ENCODE measurements at regions not wholly inside any gene's neighbourhood (a gene's known extent, or its start where the extent isn't known, plus 50 kb on each side); places are given as distances from the start of the nearest gene placed in this dataset.

DNA sequence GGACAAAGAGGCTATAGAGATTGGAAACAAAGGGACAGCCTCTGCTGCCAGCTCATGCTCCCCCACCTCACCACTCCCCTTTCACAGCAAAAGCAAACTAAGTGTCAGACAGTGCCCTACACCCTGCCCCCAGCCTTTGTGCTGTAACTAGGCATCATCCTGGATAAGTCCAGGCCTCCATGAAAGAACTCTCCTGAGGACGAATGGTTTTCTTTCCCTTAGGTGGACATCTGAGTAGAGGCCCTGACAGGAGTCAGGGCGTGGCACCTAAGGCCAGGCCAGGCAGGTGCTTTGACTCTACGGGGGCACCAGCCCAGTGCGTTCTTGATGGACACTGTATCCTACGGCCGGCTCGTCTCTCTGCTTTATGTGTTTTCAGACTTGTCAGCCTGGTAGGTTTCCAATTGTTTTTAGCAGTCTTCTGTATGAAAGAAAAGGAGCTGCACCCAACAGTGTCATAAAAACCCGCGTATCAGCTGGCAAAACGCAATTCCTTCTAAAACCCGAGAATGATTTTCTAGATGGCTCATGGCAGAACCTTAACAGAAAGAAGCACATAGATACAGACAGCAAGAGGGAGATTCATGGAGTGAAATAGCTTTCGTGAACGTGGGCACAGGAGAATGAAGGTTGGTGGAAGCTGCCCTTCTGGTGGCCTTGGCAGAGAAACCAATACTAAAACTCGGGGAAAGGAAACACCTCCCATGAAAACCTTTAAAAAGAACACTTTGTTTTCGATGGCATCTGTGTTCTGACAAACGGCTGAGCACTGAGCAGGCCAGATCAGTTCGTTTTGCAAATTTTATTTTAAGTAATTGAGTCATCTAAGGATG, 51.7 kb upstream of the AJAP1 start:
- TF ChIP-seq, protein P1, sequence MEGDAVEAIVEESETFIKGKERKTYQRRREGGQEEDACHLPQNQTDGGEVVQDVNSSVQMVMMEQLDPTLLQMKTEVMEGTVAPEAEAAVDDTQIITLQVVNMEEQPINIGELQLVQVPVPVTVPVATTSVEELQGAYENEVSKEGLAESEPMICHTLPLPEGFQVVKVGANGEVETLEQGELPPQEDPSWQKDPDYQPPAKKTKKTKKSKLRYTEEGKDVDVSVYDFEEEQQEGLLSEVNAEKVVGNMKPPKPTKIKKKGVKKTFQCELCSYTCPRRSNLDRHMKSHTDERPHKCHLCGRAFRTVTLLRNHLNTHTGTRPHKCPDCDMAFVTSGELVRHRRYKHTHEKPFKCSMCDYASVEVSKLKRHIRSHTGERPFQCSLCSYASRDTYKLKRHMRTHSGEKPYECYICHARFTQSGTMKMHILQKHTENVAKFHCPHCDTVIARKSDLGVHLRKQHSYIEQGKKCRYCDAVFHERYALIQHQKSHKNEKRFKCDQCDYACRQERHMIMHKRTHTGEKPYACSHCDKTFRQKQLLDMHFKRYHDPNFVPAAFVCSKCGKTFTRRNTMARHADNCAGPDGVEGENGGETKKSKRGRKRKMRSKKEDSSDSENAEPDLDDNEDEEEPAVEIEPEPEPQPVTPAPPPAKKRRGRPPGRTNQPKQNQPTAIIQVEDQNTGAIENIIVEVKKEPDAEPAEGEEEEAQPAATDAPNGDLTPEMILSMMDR (conservative IDR thresholded peaks at IDR 0.05; ENCODE audit: control insufficient read depth, insufficient read depth, low read depth, low read length): no peak
- no peak for DNase-seq (ENCODE audit: low read depth)
- no peak overlapping the region for H3K4me3 ChIP-seq (ENCODE audit: control insufficient read depth, low read depth, low read length)

DNA sequence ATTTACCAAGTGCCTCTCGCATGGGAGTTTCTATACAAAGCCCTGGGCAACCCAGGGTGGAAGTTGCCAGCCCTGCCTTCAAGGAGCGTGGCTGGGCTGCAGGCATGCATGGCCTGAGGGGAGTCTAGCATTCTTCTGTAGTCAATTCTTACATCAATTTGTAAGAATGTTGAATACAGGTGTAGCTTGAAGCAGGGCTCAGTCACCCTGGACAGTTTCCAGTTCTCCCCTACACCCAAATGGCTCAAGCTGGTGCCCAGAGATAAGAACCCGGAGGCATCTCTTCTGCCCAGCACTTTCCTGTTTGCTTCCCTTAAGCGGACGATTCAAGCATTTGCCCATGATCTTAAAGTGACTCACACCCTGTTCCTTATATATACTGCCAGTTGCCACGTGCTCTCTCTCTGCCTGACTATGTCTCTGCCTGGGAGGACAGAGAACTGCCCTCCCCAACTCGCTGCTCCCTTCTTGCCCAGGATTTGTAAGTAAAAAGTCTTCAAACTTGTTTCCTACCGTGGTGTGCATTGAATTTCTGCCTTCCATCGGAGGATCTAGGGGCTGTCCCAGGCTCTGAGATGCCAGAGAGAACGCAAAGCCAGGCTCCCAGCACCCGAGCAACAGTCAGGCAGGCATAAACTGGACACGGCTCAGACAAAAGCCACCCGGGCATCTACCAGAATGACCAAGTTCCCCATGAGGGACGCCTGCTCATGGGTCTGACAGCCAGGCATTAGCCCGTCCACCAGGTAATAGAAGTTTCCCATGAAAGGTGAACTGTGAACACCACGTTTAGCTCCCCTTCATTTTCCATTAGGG, 50.9 kb upstream of the AJAP1 start:
- TF ChIP-seq, protein P1 (conservative IDR thresholded peaks at IDR 0.05; ENCODE audit: control insufficient read depth, insufficient read depth, low read depth, low read length): no peak
- H3K4me3 ChIP-seq (ENCODE audit: control insufficient read depth, low read depth, low read length): no peak overlapping the region
- no peak for DNase-seq (ENCODE audit: low read depth)
